ENCODE measurements at regions not wholly inside any gene's neighbourhood (a gene's known extent, or its start where the extent isn't known, plus 50 kb on each side); places are given as distances from the start of the nearest gene placed in this dataset.
A peak's percentile ranks its signal among the peaks of the same experiment; 100 is the strongest.

GRCh38 chr5:56322592-56322991 lies 89.5 kb upstream of the ANKRD55 start:
- no peak for DNase-seq (ENCODE audit: low read depth, low spot score)

- no peak for DNase-seq (ENCODE audit: low read depth, low spot score)
These were observed 88.2 kb upstream of the ANKRD55 start for GRCh38 chr5:56321236-56321881.

GRCh38 chr5:56320686-56321085 lies 87.6 kb upstream of the ANKRD55 start:
- DNase-seq (ENCODE audit: low read depth, low spot score) = no peak

GRCh38 chr5:56319526-56320181 lies 86.5 kb upstream of the ANKRD55 start:
- DNase-seq (ENCODE audit: low read depth, low spot score) = no peak

- DNase-seq (ENCODE audit: low read depth, low spot score) = no peak
These were observed 84.9 kb upstream of the ANKRD55 start for GRCh38 chr5:56317923-56318561.

- DNase-seq (ENCODE audit: low read depth, low spot score) = no peak
These were observed 83.3 kb upstream of the ANKRD55 start for GRCh38 chr5:56316299-56316994.

- peak; percentile 8 for DNase-seq (ENCODE audit: low read depth, low spot score)
These were observed 81.4 kb upstream of the ANKRD55 start for GRCh38 chr5:56314529-56314928.

GRCh38 chr5:56313596-56313995 lies 80.5 kb upstream of the ANKRD55 start:
- DNase-seq (ENCODE audit: low read depth, low spot score) = no peak

- DNase-seq (ENCODE audit: low read depth, low spot score) = no peak
These were observed 79.9 kb upstream of the ANKRD55 start for GRCh38 chr5:56313004-56313531.

- no peak for DNase-seq (ENCODE audit: low read depth, low spot score)
These were observed 78.3 kb upstream of the ANKRD55 start for GRCh38 chr5:56311306-56311905.

- no peak for DNase-seq (ENCODE audit: low read depth, low spot score)
These were observed 77.6 kb upstream of the ANKRD55 start for GRCh38 chr5:56310711-56311204.

GRCh38 chr5:56309262-56309826 lies 76.2 kb upstream of the ANKRD55 start:
- DNase-seq (ENCODE audit: low read depth, low spot score) = no peak

- no peak for DNase-seq (ENCODE audit: low read depth, low spot score)
These were observed 74.7 kb upstream of the ANKRD55 start for GRCh38 chr5:56307714-56308333.

GRCh38 chr5:56306433-56307150 lies 73.5 kb upstream of the ANKRD55 start:
- DNase-seq (ENCODE audit: low read depth, low spot score) = no peak

GRCh38 chr5:56305001-56305950 lies 72.1 kb upstream of the ANKRD55 start:
- DNase-seq (ENCODE audit: low read depth, low spot score) = no peak

- no peak for DNase-seq (ENCODE audit: low read depth, low spot score)
These were observed 70.4 kb upstream of the ANKRD55 start for GRCh38 chr5:56303511-56303910.

- no peak for DNase-seq (ENCODE audit: low read depth, low spot score)
These were observed 68.9 kb upstream of the ANKRD55 start for GRCh38 chr5:56302027-56302426.

- no peak for DNase-seq (ENCODE audit: low read depth, low spot score)
These were observed 67.9 kb upstream of the ANKRD55 start for GRCh38 chr5:56301069-56301468.

- DNase-seq (ENCODE audit: low read depth, low spot score) = no peak
These were observed 66.1 kb upstream of the ANKRD55 start for GRCh38 chr5:56299212-56299611.
